NOMO-1 treated with DMSO at 0.1 percent for 48 hours (cell line): ENCODE measurements at regions not wholly inside any gene's neighbourhood (a gene's known extent, or its start where the extent isn't known, plus 50 kb on each side); places are given as distances from the start of the nearest gene placed in this dataset.
"Not testable (repeated sequence)": the region's sequence is repeated elsewhere in the genome, so short reads cannot be mapped to it uniquely, and the experiment has no call there.

ENCODE experiments used
- DNase-seq: peaks from one replicate; lab custom pipeline; 2025; ENCODE audit not compliant: unreplicated experiment; lab: John Stamatoyannopoulos, UW

DNA sequence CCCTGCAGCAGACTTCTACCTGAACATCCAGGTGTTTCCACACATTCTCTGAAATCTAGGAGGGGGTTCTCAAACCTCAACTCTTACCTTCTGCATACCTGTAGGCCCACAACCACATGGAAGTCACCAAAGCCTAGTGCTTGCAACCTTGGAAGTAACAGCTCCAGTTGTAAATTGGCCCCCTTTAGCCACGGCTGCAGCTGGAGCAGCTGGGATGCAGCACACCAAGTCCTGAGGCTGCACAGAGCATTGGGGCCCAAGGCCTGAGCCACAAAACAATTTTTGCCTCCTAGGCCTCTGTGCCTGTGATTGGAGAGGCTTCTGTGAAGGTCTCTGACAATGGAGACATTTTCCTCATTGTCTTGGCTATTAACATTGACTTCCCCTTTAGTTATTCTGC is 772.4 kb upstream of the INTU start:
- DNase-seq = no peak

DNA sequence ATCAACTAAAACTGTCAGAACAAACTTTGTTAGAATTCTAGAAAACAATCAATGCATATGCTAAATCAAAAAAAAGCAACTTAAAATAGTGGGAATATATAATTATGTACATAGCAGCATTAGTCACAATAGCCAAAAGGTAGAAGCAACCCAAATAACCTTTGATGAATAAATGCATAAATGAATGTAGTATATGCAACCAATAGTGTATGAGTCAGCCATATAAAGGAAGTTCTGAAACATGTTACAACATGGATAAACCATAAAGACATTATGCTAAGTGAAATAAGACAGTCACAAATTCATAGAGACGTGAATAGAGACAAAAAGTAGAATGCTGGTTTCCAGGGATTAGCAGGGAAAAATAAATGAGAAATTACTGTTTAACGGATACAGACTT is 762.8 kb upstream of the INTU start:
- no peak for DNase-seq

GRCh38 chr4:126871810-126872209 is 760.9 kb upstream of the INTU start:
- no peak for DNase-seq

GRCh38 chr4:126874533-126874932 is 758.2 kb upstream of the INTU start:
- DNase-seq = no peak

DNA sequence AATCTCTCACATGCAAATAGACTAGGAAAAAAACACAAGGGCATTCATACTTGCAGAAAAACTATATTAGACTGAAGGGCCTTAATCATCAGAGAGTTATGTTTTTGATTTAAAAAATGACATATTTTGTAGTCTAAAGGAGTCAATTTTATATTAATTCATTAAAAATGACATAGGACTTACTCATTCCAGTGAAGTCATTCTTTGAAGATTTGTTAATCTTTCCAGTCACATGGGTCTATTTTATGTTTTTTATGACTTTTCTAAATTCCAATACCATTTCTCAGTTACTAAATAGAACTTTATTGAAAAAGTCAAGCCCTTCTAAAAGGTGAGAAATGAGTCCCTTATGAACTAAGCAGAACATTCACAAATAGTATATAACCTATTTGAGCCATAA is 743.8 kb upstream of the INTU start:
- DNase-seq = no peak

GRCh38 chr4:126890383-126890782 is 742.4 kb upstream of the INTU start:
- DNase-seq = no peak

GRCh38 chr4:126890994-126891393 is 741.8 kb upstream of the INTU start:
- DNase-seq = no peak

DNA sequence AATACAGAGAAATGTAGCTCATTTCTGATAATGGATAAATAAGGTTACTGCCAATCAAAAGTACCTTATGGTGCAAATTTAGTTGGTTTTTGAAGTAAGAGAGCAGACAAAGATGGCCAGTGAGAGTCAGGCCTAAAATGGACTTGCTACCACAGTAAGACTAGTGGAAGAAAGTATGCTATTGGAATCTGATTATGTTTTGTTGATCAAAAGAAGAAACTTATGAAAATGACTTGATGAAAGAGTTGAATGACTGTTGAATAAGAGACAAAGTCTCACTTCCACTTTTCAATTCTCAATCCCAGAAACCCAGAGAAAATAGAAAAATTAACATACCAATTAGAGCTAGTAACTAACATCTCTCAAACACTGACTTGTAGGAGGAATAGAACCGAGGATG is 737.8 kb upstream of the INTU start:
- no peak for DNase-seq

DNA sequence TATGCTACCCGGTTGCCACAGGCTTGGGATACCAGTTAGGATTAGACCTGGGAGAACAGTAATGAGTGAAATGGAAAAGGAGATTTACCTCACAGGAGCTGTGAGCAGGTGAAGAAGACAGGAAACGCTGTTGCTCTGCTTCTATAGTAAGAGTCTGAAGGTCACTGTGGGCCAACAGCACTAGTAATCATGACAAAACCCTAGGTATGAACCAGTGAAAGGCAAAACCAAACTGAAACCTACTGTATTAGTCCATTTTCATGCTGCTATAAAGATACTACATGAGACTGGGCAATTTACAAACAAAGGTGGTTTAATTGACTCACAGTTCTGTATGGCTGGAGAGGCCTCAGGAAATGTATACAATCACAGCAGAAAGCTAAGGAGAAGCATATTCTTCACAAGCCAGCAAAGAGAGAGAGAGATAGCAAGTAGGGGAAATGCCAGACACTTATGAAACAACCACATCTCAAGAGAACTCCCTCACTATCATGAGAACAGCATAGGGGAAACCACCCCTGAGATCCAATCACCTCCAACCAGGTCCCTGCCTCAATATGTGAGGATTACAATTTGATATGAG is 736.7 kb upstream of the INTU start:
- DNase-seq = no peak

DNA sequence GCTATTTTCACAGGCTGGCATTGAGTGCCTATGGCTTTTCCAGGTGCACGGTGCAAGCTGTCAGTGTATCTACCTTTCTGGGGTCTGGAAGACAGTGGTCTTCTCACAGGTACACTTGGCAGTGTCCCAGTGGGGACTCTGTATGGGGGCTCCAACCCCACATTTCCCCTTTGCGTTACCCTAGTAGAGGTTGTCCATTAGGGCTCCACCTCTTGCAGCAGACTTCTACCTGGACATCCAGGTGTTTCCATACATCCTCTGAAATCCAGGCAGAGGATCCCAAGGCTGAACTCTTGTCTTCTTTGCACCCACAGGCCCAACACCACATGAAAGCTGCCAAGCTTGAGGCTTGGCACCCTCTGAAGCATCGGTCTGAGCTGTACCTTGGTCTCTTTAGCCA is 735.7 kb upstream of the INTU start:
- no peak for DNase-seq

- DNase-seq = no peak
These were observed 733.9 kb upstream of the INTU start for GRCh38 chr4:126898815-126899214.

- DNase-seq = no peak
These were observed 733.4 kb upstream of the INTU start for GRCh38 chr4:126899331-126899801.

DNA sequence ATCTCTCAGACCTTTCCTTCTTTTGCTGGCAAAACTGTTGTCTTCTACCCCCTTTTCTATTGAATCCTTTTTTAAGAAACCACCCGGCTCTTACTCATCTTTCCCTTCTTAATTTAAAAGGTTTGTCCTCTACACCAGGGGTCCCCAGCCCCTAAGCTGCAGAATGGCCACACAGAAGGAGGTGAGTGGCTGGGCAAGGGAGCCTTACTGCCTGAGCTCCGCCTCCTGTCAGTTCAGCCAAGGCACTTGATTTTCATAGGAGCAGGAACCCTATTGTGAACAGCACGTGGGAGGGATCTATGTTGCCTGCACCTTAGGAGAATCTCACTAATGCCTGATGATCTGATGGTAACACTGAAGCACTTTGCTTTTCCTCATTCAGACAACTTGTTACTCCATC is 726.3 kb upstream of the INTU start:
- DNase-seq = no peak

GRCh38 chr4:126907389-126907788 is 725.4 kb upstream of the INTU start:
- no peak for DNase-seq

GRCh38 chr4:126916049-126916625 is 716.6 kb upstream of the INTU start:
- no peak for DNase-seq

DNA sequence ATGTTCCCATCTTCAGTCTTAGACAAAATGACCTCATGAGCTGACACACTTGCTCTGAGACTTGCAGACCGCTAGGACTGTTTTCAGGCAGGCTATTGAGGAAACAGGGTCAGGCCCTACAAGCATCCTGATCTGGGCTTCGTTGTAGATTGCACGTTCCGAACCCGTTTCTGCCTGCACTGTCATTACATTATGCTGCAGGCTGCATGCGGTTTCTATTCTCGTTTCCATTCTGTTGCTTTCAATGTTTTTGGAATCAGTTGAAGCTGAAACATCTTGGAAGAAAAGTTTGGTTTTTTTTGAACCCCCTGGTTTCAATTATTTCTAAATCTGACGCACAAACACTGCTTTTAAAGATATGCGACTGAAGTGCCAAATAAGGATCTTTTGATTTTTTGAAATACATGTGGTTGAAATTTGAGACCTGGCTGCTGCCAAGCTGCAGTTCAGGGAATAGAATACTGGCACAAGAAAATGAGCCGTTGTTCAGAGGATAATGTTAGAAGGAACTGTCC is 716.1 kb upstream of the INTU start:
- DNase-seq = no peak

GRCh38 chr4:126922328-126922938 is 710.3 kb upstream of the INTU start:
- DNase-seq = not testable (repeated sequence)

- DNase-seq = no peak
These were observed 708.5 kb upstream of the INTU start for GRCh38 chr4:126924237-126924636.

DNA sequence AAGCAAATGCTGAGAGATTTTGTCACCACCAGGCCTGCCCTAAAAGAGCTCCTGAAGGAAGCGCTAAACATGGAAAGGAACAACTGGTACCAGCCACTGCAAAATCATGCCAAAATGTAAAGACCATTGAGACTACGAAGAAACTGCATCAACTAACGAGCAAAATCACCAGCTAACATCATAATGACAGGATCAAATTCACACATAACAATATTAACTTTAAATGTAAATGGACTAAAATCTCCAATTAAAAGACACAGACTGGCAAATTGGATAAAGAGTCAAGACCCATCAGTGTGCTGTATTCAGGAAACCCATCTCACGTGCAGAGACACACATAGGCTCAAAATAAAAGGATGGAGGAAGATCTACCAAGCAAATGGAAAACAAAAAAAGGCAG is 702.7 kb upstream of the INTU start:
- DNase-seq = not testable (repeated sequence)

- no peak for DNase-seq
These were observed 697.0 kb upstream of the INTU start for GRCh38 chr4:126935801-126936200.

GRCh38 chr4:126937342-126937741 is 695.4 kb upstream of the INTU start:
- no peak for DNase-seq

GRCh38 chr4:126937846-126938422 is 694.8 kb upstream of the INTU start:
- no peak for DNase-seq
